ENCODE measurements at regions not wholly inside any gene's neighbourhood (a gene's known extent, or its start where the extent isn't known, plus 50 kb on each side); places are given as distances from the start of the nearest gene placed in this dataset.

- TF ChIP-seq CTCF (IDR thresholded peaks at IDR 0.05) = no peak
- Histone ChIP-seq H3K27ac (ENCODE audit: low read depth in 1 of 2, low read length in 2 of 2) (no peak overlapping the region), H3K27me3 (ENCODE audit: control insufficient read depth in 1 of 2, insufficient read depth in 2 of 2, low read length in 2 of 2) (peaks cover 0 to 2% of the 10 kb centered on the region in 2 experiments), H3K4me3 (ENCODE audit: low read length) (no peak overlapping the region), H3K36me3 (ENCODE audit: insufficient read depth, low read length) (no peaks in the 10 kb centered on the region), H3K9me3 (ENCODE audit: control insufficient read depth in 1 of 2, insufficient read depth in 1 of 2, low read length in 2 of 2) (no peaks in the 10 kb centered on the region), H3K4me1 (ENCODE audit: insufficient read depth, low read length) (no peaks in the 10 kb centered on the region)
- intact Hi-C loops (cut with DNase I, micrococcal nuclease) = no loop called here
- POLR2A ChIA-PET = no interaction called here
- no peak overlapping the region for H3K4me3 Mint-ChIP-seq
- CTCF ChIA-PET = no interaction called here
- H3K9me3 Mint-ChIP-seq = no peaks in the 10 kb centered on the region
- no peaks in the 10 kb centered on the region for H3K36me3 Mint-ChIP-seq (ENCODE audit: low read depth)
- H3K27ac Mint-ChIP-seq = no peak overlapping the region
- no peaks in the 10 kb centered on the region for H3K4me1 Mint-ChIP-seq (ENCODE audit: low read depth)
- peaks cover 36% of the 10 kb centered on the region for H3K27me3 Mint-ChIP-seq
- DNase-seq (no peak), ATAC-seq (ENCODE audit: poor library complexity) (no peak)
Measured at GRCh38 chr14:56745097-56745496, 65.2 kb downstream of the OTX2 start.

GRCh38 chr14:56744016-56744415, 66.3 kb downstream of the OTX2 start:
- intact Hi-C loops (cut with DNase I, micrococcal nuclease) = no loop called here
- Histone ChIP-seq H3K27me3 (ENCODE audit: control insufficient read depth in 1 of 2, insufficient read depth in 2 of 2, low read length in 2 of 2) (peaks cover 0 to 2% of the 10 kb centered on the region in 2 experiments), H3K27ac (ENCODE audit: low read depth in 1 of 2, low read length in 2 of 2) (no peak overlapping the region), H3K4me3 (ENCODE audit: low read length) (no peak overlapping the region), H3K4me1 (ENCODE audit: insufficient read depth, low read length) (no peaks in the 10 kb centered on the region), H3K36me3 (ENCODE audit: insufficient read depth, low read length) (no peaks in the 10 kb centered on the region), H3K9me3 (ENCODE audit: control insufficient read depth in 1 of 2, insufficient read depth in 1 of 2, low read length in 2 of 2) (no peaks in the 10 kb centered on the region)
- no peaks in the 10 kb centered on the region for H3K4me1 Mint-ChIP-seq (ENCODE audit: low read depth)
- no peaks in the 10 kb centered on the region for H3K9me3 Mint-ChIP-seq
- ChIA-PET CTCF (no interaction called here), POLR2A (no interaction called here)
- DNase-seq (no peak), ATAC-seq (ENCODE audit: poor library complexity) (no peak)
- peaks cover 26% of the 10 kb centered on the region for H3K27me3 Mint-ChIP-seq
- H3K36me3 Mint-ChIP-seq (ENCODE audit: low read depth) = no peaks in the 10 kb centered on the region
- H3K27ac Mint-ChIP-seq = no peak overlapping the region
- H3K4me3 Mint-ChIP-seq = no peak overlapping the region
- TF ChIP-seq CTCF (IDR thresholded peaks at IDR 0.05) = no peak

GRCh38 chr14:56742391-56742878, 67.8 kb downstream of the OTX2 start:
- Mint-ChIP-seq H3K4me3 (no peak overlapping the region), H3K27ac (no peak overlapping the region), H3K27me3 (peaks cover 29% of the 10 kb centered on the region), H3K4me1 (ENCODE audit: low read depth) (no peaks in the 10 kb centered on the region), H3K9me3 (no peaks in the 10 kb centered on the region), H3K36me3 (ENCODE audit: low read depth) (no peaks in the 10 kb centered on the region)
- Histone ChIP-seq H3K36me3 (ENCODE audit: insufficient read depth, low read length) (no peaks in the 10 kb centered on the region), H3K4me3 (ENCODE audit: low read length) (no peak overlapping the region), H3K4me1 (ENCODE audit: insufficient read depth, low read length) (no peaks in the 10 kb centered on the region), H3K27ac (ENCODE audit: low read depth in 1 of 2, low read length in 2 of 2) (no peak overlapping the region), H3K27me3 (ENCODE audit: control insufficient read depth in 1 of 2, insufficient read depth in 2 of 2, low read length in 2 of 2) (peaks cover 0 to 2% of the 10 kb centered on the region in 2 experiments), H3K9me3 (ENCODE audit: control insufficient read depth in 1 of 2, insufficient read depth in 1 of 2, low read length in 2 of 2) (no peaks in the 10 kb centered on the region)
- intact Hi-C loops (cut with DNase I, micrococcal nuclease) = no loop called here
- ATAC-seq (ENCODE audit: poor library complexity) (no peak), DNase-seq (no peak)
- ChIA-PET CTCF (no interaction called here), POLR2A (no interaction called here)
- TF ChIP-seq CTCF (IDR thresholded peaks at IDR 0.05) = no peak
